ENCODE measurements at regions not wholly inside any gene's neighbourhood (a gene's known extent, or its start where the extent isn't known, plus 50 kb on each side); places are given as distances from the start of the nearest gene placed in this dataset.

DNA sequence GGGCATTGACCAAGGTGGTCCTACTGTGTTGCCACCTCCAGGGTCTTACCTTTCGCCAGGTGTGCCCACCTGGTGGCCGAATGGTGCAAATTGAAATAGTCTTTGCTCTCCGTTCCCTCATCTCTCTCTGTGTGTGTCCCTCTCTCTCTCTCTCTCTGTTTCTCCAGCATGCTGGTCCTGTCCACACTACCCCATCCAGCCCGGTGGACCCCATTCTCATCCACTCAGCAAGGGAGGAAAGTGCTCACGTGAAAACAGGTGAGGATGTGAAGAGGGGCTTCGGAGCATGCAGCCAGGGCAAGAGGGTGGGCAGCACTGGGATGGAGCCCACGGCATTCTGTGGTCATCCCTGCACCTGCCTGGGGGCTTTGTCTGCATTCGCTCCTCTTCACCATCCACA is 150.1 kb downstream of the CRLF2 start:
- H3K4me3 ChIP-seq, result no peak overlapping the region
- RAD21 ChIA-PET (ENCODE audit: unreplicated experiment), result no interaction called here
- ATAC-seq (no peak), FAIRE-seq (no peak), DNase-seq (ENCODE audit: low read depth, low spot score) (no peak)
- BruUV-seq (replicated peaks), result no TSS peak
- in situ Hi-C loops (cut with MboI), result no loop called here
- TF ChIP-seq, protein P1, sequence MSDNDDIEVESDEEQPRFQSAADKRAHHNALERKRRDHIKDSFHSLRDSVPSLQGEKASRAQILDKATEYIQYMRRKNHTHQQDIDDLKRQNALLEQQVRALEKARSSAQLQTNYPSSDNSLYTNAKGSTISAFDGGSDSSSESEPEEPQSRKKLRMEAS (IDR thresholded peaks at IDR 0.05; ENCODE audit: low read depth, low read length), result no peak
- no peak for TF ChIP-seq RB1 (IDR thresholded peaks at IDR 0.05; ENCODE audit: borderline replicate concordance)
- TF ChIP-seq POU2F2 (IDR thresholded peaks at IDR 0.05; ENCODE audit: borderline replicate concordance, low read depth, low read length), result no peak
- TF ChIP-seq NBN (IDR thresholded peaks at IDR 0.05), result no peak
- no peak for TF ChIP-seq TCF3 (IDR thresholded peaks at IDR 0.05; ENCODE audit: borderline replicate concordance, insufficient read depth, low read depth, low read length)
- no peak for TF ChIP-seq ZBED1 (IDR thresholded peaks at IDR 0.05; ENCODE audit: borderline replicate concordance)
- no peak for TF ChIP-seq CREB1 (IDR thresholded peaks at IDR 0.05; ENCODE audit: low read depth)
- TF ChIP-seq E2F8 (IDR thresholded peaks at IDR 0.05; ENCODE audit: low read depth, partially characterized antibody), result no peak
- H3K79me2 ChIP-seq (ENCODE audit: control insufficient read depth, insufficient read depth, low read length), result no peaks in the 10 kb centered on the region
- POLR2A ChIA-PET, result no interaction called here
- CTCF ChIA-PET, result no interaction called here
- no peak overlapping the region for H3K9ac ChIP-seq (ENCODE audit: control insufficient read depth, insufficient read depth, low read length)
- no peaks in the 10 kb centered on the region; the same call in 1 of the 3 replicates for H3K9me3 ChIP-seq (replicated peaks; ENCODE audit: control insufficient read depth, insufficient read depth, low read length)
- intact Hi-C loops (cut with micrococcal nuclease; ENCODE audit: unreplicated experiment), result no loop called here
- H3K27ac ChIP-seq (ENCODE audit: control insufficient read depth, insufficient read depth), result no peak overlapping the region
- H3K27me3 ChIP-seq (replicated peaks in 1 of 2; ENCODE audit: control insufficient read depth in 2 of 2, insufficient read depth in 2 of 2, low read length in 1 of 2), result no peaks in the 10 kb centered on the region
- 26% methylated on average over 8 of the region's 8 CpGs for WGBS (ENCODE audit: insufficient coverage, insufficient replicate concordance, low lambda C conversion rate, missing lambda C conversion rate)
- H3K36me3 ChIP-seq (ENCODE audit: control insufficient read depth in 2 of 2, insufficient read depth in 2 of 2, low read length in 1 of 2), result no peaks in the 10 kb centered on the region
- H2AFZ ChIP-seq (ENCODE audit: control insufficient read depth, low read depth, low read length), result no peak overlapping the region
- H3K4me1 ChIP-seq (ENCODE audit: control insufficient read depth, insufficient read depth, low read length), result no peaks in the 10 kb centered on the region
- H4K20me1 ChIP-seq (ENCODE audit: control insufficient read depth, insufficient read depth), result no peaks in the 10 kb centered on the region
- H3K4me2 ChIP-seq (ENCODE audit: control insufficient read depth, insufficient read depth), result no peak overlapping the region
- SMC1A ChIA-PET (ENCODE audit: uncharacterized antibody, unreplicated experiment), result no interaction called here
